ENCODE measurements at regions not wholly inside any gene's neighbourhood (a gene's known extent, or its start where the extent isn't known, plus 50 kb on each side); places are given as distances from the start of the nearest gene placed in this dataset.

DNA sequence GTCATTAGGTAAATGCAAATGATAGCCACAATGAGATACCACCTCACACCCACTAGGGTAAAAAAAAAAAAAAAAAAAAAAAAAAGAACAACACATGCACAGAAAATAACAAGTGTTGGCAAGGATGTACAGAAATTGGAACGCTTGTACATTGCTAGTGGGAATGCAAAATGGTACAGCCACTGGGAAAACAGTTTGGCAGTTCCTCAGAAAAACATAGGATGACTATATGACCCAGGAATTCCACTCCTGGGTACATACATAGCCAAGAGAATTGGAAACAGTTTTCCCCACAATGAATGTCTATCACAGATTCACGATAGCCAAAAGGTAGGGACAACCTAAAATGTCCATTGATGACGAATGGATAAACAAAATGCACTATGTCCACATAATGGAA, 161.3 kb upstream of the MAMLD1 start:
- TF ChIP-seq, protein P1, sequence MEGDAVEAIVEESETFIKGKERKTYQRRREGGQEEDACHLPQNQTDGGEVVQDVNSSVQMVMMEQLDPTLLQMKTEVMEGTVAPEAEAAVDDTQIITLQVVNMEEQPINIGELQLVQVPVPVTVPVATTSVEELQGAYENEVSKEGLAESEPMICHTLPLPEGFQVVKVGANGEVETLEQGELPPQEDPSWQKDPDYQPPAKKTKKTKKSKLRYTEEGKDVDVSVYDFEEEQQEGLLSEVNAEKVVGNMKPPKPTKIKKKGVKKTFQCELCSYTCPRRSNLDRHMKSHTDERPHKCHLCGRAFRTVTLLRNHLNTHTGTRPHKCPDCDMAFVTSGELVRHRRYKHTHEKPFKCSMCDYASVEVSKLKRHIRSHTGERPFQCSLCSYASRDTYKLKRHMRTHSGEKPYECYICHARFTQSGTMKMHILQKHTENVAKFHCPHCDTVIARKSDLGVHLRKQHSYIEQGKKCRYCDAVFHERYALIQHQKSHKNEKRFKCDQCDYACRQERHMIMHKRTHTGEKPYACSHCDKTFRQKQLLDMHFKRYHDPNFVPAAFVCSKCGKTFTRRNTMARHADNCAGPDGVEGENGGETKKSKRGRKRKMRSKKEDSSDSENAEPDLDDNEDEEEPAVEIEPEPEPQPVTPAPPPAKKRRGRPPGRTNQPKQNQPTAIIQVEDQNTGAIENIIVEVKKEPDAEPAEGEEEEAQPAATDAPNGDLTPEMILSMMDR (IDR thresholded peaks at IDR 0.05; ENCODE audit: insufficient read depth, low read length): no peak
- TF ChIP-seq REST (IDR thresholded peaks at IDR 0.05; ENCODE audit: insufficient replicate concordance, low read depth): no peak
